Endothelial cell (in vitro differentiated cells): ENCODE measurements at regions not wholly inside any gene's neighbourhood (a gene's known extent, or its start where the extent isn't known, plus 50 kb on each side); places are given as distances from the start of the nearest gene placed in this dataset.

Experiments used
- DNase-seq: peaks from one replicate; pipeline ENCODE4 v3.0.0; 2021; ENCODE audit warnings: low spot score
- H3K27ac Mint-ChIP-seq: one replicate; pipeline ENCODE4 v1.8.0; 2021; ENCODE audit warnings: mixed read lengths, inconsistent platforms; ENCODE audit not compliant: unreplicated experiment
- H3K27me3 Mint-ChIP-seq: one replicate; pipeline ENCODE4 v1.8.0; 2021; ENCODE audit warnings: mild to moderate bottlenecking, moderate library complexity, mixed read lengths, inconsistent platforms; ENCODE audit not compliant: unreplicated experiment
- H3K36me3 Mint-ChIP-seq: one replicate; pipeline ENCODE4 v1.8.0; 2021; ENCODE audit warnings: mild to moderate bottlenecking, low read depth, mixed read lengths, inconsistent platforms; ENCODE audit not compliant: unreplicated experiment
- H3K4me1 Mint-ChIP-seq: one replicate; pipeline ENCODE4 v1.8.0; 2021; ENCODE audit warnings: mild to moderate bottlenecking, mixed read lengths, inconsistent platforms; ENCODE audit not compliant: unreplicated experiment
- H3K4me3 Mint-ChIP-seq: one replicate; pipeline ENCODE4 v1.8.0; 2021; ENCODE audit warnings: mild to moderate bottlenecking, mixed read lengths, inconsistent platforms; ENCODE audit not compliant: unreplicated experiment
- H3K9me3 Mint-ChIP-seq: one replicate; pipeline ENCODE4 v1.8.0; 2021; ENCODE audit warnings: mixed read lengths, inconsistent platforms; ENCODE audit not compliant: unreplicated experiment
- CTCF ChIP-seq: fragments of 200-600 bp; sonication (generic); IDR thresholded peaks from one replicate; pipeline ENCODE4 v1.5.0; 2021; ENCODE audit warnings: antibody characterized with exemption; ENCODE audit not compliant: unreplicated experiment

GRCh38 chr3:150067561-150067960, 96.9 kb upstream of the PFN2 start:
- TF ChIP-seq CTCF = no peak
- peaks cover 6% of the 10 kb centered on the region for H3K4me1 Mint-ChIP-seq
- H3K27me3 Mint-ChIP-seq = peaks cover 6% of the 10 kb centered on the region
- no peak overlapping the region for H3K27ac Mint-ChIP-seq
- H3K9me3 Mint-ChIP-seq = no peaks in the 10 kb centered on the region
- H3K36me3 Mint-ChIP-seq = no peaks in the 10 kb centered on the region
- H3K4me3 Mint-ChIP-seq = no peak overlapping the region
- DNase-seq = no peak

DNA sequence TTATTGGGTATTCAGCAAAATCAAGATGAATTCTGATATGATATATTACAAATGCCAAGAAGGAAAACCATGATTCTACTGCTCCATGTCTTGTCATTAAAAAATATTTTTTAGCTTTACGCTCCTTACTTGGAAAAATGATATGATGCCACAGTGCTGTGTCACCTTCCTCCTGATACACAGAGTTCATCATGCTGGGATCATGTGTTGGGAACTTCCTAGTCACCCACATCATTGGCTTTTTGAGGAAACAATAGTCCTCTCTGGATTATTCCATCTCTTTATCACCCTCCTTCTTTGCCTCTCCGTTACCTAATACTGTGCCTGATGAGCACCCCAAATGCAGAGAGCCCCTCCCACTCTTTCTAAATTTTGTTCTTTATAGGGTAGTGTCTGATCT, 94.3 kb upstream of the PFN2 start:
- no peaks in the 10 kb centered on the region for H3K36me3 Mint-ChIP-seq
- no peaks in the 10 kb centered on the region for H3K9me3 Mint-ChIP-seq
- H3K4me1 Mint-ChIP-seq = no peaks in the 10 kb centered on the region
- TF ChIP-seq CTCF = no peak
- H3K27ac Mint-ChIP-seq = no peak overlapping the region
- no peak for DNase-seq
- peaks cover 2% of the 10 kb centered on the region for H3K27me3 Mint-ChIP-seq
- H3K4me3 Mint-ChIP-seq = no peak overlapping the region

GRCh38 chr3:150063237-150063636, 92.5 kb upstream of the PFN2 start:
- Mint-ChIP-seq H3K9me3 (no peaks in the 10 kb centered on the region), H3K4me3 (no peak overlapping the region), H3K27me3 (peaks cover 2% of the 10 kb centered on the region), H3K36me3 (no peaks in the 10 kb centered on the region), H3K27ac (no peak overlapping the region), H3K4me1 (no peaks in the 10 kb centered on the region)
- no peak for DNase-seq
- no peak for TF ChIP-seq CTCF

GRCh38 chr3:150062492-150062891, 91.8 kb upstream of the PFN2 start:
- H3K27ac Mint-ChIP-seq = no peak overlapping the region
- TF ChIP-seq CTCF = no peak

GRCh38 chr3:150061288-150062024, 90.8 kb upstream of the PFN2 start:
- Mint-ChIP-seq H3K4me1 (no peaks in the 10 kb centered on the region), H3K27me3 (no peaks in the 10 kb centered on the region), H3K27ac (no peak overlapping the region), H3K4me3 (no peak overlapping the region), H3K36me3 (no peaks in the 10 kb centered on the region), H3K9me3 (no peaks in the 10 kb centered on the region)
- TF ChIP-seq CTCF = no peak
- DNase-seq = no peak

More at GRCh38 chr3:150062492-150062891, 91.8 kb upstream of the PFN2 start:
- no peaks in the 10 kb centered on the region for H3K4me1 Mint-ChIP-seq
- no peaks in the 10 kb centered on the region for H3K9me3 Mint-ChIP-seq
- H3K4me3 Mint-ChIP-seq = no peak overlapping the region
- no peak for DNase-seq
- H3K36me3 Mint-ChIP-seq = no peaks in the 10 kb centered on the region
- H3K27me3 Mint-ChIP-seq = peaks cover 2% of the 10 kb centered on the region
